GM21367 (cell line): ENCODE measurements at regions not wholly inside any gene's neighbourhood (a gene's known extent, or its start where the extent isn't known, plus 50 kb on each side); places are given as distances from the start of the nearest gene placed in this dataset.
"Not testable (repeated sequence)": the region's sequence is repeated elsewhere in the genome, so short reads cannot be mapped to it uniquely, and the experiment has no call there.

Experiments used
- ATAC-seq: cut with Tn5 transposase; IDR thresholded peaks from one replicate; pipeline ENCODE4 v1.9.1; 2021; ENCODE audit not compliant: unreplicated experiment

DNA sequence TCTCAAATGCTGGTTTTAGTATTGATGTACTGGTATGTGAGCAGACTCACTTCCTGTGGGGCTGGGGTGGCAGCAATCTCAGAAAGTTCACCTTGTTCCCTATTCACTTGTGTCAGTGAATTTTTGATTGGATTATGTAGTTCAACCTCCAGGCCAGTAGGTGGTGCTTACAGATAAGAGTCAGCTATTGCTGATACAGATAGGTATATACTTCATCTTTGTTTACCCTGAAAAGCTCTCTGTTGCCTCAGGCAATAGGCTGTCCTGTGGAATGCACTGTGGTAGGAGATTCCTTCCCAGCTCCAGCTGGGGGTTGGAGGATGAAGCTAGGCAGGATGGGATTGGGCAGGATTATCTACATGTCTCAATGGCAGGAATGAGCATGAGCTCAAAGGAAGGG, 851.2 kb upstream of the EYS start:
- ATAC-seq = no peak

DNA sequence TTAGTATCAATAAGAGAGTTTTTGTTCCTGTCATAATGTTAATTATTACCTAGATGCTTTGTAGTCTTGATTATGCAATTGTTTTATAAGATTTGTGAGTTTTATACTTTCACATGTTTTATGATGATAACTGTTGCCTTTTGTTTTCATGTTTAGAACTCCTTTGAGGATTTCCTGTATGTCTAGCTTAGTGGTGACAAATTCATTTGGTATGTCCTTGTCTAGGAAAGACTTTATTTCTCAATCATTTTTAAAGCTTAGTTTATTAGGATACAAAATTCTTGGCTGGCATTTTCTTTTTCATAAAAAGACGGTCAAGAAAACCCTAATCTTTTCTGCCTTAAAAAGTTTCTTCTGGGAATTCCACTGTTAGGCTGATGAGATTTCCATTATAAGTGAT, 849.9 kb upstream of the EYS start:
- no peak for ATAC-seq

DNA sequence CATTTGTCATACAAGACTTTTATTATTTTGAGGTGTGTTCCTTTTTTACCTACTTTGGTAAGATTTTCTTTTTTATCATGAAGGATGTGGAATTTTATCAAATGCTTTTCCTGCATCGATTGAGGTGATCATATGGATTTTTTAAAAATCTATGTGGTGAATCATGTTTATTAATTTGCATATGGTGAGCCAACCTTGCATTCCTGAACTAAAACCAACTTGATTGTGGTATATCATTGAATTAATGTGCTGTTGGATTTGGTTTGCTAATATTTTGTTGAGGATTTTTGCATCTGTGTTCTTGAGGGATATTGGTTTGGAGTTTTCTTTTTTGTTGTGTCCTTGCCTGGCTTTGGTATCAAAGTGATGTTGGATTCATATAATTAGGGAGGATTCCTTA, 848.1 kb upstream of the EYS start:
- no peak for ATAC-seq

DNA sequence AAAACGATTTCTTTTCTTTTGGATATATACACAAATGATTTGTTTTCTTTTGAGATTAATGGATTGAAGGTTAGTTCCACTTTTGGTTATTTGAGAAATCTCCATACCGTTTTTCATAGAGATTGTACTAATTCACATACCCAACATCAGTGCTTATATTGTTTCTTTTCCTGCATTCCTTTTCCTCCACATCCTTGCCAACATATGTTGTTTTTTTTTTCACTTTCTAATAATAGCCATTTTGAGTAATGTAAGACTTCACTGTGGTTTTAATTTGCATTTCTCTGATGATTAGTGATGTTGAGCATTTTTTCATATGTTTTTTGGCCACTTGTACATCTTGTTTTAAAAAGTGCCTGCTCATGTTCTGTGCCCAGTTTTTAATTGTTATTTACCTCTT, 846.4 kb upstream of the EYS start:
- ATAC-seq = no peak

DNA sequence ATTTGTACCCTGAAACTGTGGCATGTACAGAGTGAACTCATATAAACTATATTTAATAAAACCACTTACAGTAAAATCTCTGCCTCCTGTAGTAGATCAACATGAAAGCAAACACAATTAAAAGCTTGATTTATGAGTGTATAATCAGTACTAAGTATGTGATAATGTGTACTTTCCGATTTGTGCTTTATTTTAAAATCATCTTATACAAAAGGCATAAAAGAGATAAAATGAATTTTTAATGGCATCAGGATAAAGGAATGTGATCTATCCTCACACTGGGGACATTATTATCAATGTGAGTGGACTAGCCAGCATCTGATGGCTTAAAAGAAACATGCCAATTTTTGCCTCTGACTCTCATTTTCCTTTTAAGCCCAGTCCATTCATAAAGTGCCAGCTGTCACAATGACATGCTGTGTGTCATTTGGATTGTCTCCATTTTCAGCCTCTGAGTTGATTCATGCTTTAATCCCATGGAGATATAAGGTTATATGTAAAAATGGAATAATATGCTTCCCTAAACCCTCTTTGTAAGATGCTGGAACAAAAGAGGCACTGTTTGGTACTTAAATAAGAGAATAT, 831.6 kb upstream of the EYS start:
- no peak for ATAC-seq

DNA sequence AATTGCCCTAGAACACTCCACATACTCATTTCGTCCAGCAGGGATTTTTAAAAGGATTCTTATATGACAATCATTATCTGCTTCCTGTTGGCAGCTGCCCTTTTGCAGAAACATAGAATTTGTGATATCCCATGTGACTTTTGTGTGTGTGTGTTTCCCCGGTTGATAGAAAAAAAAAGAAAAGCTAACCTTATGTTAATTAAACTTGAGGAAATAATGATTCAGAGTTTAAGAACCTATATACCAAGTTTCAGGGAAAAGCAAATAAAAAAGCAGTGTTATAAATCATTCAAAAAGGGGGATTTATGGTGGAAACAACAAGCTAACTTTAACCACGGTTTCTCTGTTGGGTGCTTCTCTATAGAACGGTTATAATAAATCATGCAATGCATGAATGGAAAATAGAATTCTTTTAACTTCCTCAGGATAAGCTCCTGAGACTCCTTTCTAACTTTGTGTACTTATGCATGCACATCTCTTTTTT, 826.9 kb upstream of the EYS start:
- ATAC-seq = no peak

DNA sequence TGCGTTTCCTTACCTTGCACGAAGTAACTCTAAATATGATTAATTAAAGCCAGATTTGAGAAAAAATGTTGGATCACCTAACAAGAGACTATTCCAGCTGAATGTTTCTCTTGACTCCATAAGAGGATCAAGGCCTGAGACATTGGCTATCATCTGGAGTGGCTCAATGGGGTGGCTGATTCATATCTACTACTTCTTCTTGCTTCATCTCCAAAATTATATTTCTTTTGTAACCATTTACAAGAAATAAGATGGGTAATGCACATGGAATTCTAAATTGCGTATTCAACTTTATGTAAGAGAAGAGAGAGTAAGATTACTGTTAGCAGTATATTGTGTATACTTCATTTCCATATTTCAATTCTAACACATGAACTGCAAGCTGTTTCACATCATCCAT, 819.0 kb upstream of the EYS start:
- ATAC-seq = no peak

DNA sequence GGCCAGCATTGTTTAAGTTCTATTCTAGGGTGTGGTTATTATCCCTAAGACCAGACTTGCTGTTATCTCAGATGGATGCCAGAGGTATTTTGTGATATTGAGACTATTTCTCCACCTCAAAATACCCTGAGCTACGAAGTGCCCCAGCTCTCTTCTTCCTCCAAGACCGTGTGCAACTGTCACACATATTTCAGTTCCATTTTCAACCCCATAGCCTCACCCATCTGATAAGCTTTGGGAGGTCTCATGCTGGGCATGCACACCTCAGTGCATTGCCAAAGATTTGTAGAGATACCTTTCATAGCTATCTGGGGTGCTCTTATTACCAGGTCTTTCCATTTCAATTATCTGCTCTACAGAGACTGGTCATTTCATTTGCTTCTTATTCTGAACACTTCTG, 815.8 kb upstream of the EYS start:
- ATAC-seq = no peak

DNA sequence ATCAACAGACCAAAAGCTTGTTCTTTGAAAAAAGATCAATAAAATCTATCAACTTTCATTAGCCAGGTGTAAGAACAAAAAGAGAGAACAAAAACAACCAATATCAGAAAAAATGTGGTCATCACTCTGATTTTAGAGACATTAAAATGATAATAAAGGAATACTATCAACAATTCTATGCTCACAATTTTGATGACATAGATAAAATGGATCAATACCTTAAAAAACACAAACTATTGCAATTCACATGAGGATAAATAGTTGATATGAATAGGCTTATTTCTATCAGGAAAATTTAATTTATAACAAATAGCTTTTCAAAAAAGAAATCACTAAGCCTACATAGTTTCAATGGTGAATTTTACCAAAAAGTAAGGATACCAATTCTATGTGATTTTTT, 809.4 kb upstream of the EYS start:
- ATAC-seq = no peak

DNA sequence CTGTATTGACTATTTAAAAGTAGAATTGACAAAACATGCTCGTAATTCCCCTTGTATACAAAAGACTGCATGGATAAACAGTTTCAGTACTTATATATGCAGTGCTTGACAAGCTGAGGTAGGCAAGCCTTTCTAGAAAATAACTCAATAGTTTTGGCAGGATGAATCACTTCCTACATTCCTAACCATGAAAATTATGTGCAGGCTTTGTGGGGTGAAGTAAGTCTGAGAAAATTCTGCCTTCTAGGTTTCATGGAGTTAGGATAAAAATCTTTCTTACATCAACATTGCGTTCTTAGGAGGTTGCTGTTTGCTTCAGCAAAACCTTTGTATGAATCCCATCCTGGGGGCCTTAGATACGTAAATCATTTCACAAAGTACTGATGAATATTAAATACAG, 801.4 kb upstream of the EYS start:
- no peak for ATAC-seq

DNA sequence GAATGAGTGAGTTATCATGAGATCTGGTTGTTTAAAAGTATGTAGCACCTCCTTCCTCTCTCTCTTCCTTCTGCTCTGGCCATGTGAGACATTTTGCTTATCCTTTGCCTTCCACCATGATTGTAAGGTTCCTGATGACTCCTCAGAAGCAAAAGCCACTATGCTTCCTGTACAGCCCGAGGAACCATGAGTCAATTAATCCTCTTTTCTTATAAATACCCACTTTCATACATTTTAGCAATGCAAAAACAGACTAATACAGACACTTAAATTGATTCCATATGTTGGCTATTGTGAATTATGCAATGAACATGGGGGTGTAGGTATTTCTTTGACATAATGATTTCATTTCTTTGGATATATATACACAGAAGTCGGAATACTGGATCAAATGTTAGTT, 792.8 kb upstream of the EYS start:
- no peak for ATAC-seq

DNA sequence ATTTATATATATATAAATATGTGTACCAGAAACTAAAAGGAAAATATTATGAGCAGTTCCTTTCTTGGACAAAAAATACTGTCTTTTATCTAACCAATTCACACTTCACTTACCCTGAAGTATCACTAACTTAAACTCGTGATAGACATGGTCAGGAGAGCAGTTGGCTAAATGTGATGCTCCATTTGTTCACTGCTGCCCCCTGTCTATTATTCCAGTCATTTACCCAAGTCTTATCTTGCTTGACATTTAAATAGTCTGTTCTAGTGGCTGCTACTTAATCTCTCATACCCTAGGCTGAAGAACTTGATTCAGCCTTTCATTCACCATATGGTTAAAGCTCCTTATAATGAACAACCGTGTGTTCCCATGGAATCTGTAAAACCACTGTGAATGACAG, 789.6 kb upstream of the EYS start:
- ATAC-seq = no peak

DNA sequence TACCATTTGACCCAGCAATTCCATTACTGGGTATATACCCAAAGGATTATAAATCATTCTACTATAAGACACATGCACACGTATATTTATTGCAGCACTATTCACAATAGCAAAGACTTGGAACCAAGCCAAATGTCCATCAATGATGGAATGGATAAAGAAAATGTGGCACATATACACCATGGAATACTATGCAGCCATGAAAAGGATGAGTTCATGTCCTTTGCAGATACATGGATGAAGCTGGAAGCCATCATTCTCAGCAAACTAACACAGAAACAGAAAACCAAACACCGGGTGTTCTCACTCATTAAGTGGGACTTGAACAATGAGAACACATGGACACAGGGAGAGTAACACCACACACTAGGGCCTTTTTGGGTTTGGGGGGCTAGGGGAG, 787.6 kb upstream of the EYS start:
- not testable (repeated sequence) for ATAC-seq

DNA sequence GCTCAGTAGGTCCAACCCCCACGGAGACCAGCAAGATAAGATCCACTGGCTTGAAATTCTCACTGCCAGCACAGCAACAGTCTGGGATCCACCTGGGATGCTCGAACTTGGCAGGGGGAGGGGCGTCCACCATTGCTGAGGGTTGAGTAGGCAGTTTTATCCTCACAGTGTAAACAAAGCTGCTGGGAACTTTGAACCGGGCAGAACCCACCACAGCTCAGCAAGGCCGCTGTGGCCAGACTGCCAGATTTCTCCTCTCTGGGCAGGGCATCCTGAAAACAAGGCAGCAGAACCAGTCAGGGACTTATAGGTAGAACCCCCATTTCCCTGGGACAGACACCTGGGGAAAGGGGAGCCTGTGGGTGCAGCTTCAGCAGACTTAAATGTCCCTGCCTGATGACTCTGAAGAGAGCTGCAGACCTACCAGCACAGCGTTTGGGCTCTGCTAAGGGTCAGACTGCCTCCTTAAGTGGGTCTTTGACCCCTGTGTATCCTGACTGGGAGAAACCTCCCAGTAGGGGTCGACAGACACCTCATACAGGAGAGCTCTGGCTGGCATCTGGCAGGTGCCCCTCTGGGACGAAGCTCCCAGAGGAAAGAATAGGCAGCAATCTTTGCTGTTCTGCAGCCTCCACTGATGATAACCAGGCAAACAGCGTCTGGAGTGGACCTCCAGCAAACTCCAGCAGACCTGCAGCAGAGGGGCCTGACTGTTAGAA, 782.4 kb upstream of the EYS start:
- no peak for ATAC-seq

DNA sequence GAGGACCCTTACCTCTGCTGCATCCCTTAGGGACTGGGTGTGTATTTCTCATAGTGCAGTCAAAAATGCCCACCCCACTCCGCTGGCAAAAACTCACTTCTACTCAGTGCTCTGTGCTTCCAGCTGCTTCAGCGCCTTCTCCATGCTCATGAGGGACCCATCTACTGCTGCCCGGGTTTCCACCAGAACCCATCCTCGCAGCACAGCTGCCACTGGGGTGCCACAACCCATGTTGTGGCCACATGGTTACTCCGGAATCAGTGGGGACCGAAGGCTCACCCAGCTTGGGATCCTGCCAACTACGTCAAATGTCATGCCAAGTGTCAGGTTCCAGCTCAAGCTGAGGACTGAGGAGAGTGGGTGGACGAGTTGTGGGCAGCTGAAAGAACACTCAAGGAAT, 774.2 kb upstream of the EYS start:
- ATAC-seq = no peak

DNA sequence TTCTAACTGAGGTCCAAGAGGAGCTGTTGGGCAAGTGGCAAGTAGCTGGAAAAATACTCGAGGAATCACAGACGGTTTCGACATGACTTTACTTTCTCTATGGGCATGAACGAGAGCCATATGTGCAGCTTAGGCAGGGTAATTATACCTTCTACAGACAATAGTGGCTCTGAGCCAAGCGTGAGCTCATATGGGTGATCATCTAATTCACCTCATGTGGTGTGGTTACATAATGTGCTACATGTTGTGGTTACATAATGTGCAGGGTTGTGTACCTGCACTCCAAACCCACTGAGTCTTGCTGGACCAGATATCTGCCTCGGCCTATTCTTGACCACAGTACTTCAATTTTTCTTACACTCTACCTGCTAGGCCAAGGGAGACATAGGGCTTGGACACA, 771.7 kb upstream of the EYS start:
- no peak for ATAC-seq

DNA sequence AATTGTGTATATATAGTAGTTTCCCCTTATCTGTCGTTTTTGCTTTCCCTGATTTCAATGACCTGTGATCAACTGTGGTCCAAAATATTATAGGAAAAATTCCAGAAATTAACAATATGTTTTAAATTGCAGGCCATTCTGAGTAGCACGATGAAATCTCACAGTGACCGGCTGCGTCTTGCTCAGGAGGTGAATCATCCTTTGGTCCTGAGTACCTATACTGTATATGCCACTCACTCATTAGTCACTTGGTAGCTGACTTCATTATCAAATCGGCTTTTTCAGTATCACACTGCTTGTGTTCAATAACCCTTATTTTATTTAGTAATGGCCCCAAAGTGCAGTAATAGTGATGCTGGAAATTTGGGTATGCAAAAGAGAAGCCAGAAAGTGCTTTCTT, 728.3 kb upstream of the EYS start:
- ATAC-seq = no peak

DNA sequence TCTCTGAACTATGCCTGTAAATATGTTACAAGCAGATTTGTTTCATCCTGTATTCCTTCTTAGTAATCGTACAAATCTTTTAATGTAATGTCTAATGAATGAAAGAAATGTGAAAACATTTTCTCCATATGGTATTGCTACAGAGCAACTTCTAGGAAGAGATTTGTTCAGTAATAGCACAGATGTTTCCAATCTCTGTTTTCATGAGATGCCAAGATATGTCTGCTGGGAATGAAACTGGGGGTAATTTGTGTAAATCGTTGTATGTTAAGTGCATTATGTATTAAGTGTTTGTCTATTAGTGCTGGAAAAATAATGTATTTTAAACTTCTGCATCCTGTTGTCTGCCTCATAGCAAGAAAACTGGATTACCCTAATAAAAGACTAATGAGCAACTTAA, 722.2 kb upstream of the EYS start:
- no peak for ATAC-seq

DNA sequence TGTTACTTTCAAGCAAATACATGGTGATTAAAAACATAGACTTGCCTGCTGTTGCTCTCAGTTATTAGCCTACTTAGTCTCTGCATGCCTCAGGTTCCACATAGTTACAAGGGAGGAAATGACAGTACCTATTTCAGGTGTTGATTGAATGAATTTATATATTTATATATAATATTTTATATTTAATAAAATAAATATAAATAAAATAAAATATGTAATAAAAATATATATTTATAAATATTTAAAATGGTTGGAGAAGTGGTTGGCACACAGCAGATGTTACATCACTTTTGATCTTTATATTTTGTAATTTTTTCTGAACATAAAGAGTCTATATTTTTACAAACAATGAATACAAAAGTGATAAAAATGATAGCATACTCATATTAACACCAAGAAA, 716.0 kb upstream of the EYS start:
- no peak for ATAC-seq

DNA sequence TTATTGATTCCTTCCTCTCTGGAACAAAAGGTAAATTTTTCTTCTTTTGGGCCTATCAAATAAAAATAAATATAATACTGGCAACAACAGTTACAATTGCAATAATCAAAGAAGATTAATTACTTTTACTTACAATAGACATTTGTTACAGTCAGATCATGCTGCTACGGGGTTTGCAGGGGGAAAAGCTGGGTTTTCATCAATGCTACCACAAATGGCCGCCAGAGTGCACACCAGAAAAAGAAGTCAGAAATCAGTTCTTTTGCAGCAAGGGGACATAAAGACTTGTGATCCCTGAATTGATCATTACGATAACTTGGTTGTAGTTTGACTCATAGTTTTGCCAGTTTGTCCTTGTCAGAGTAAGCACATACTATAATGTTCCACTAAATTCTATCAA, 714.5 kb upstream of the EYS start:
- ATAC-seq = no peak

DNA sequence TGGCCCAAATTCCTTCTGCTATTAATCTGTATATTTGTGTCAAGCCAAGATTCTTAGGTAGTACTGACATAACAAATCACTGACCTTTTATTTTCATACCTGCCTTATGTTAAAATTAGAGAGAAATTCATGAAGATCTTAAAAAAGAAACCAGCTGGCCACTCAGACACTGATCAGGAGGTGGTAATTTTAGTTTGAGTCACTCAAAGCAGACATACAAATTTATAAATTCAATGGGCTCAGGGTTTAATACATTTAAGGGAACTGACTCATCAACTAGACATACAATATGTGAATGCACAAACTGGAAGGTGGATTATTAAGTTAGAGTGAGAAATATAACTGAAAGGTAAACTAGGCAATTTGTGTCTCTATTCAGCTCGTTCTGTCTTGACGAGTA, 711.9 kb upstream of the EYS start:
- ATAC-seq = no peak

DNA sequence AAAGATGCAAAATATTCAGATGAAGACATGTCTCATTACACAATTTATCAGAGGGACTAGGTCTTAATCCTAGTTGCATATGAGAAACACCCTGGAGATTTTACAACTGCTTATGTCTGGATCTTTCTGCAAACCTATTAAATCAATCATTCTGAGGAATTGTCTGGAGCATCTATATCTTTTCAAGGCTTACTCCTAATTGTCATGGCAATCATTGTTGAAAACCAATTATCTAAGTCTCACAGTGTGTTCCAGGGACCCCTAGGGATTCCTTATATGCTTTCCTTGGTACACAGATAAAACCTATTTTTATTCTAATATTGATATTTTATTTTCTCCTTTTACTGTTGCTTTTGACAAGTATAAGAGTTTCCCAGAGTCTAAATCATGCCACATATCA, 696.9 kb upstream of the EYS start:
- ATAC-seq = no peak

DNA sequence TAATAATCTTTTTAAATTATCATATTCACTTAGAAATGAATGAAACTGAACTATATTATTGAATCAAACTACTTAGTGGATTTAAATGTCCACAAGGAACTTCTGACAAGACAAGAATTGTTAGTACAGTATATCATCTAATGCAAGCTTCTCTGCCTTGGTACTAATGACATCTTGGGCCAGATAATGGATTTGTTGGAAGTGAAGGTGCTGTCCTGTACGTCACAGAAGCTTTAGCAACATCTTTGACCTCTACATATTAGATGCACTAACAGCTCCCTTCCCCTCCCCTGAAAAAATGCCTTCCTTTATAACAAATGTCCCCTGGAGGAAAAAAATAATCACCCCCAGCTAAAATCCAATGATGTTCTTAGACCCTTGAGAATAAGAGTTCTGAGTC, 695.8 kb upstream of the EYS start:
- no peak for ATAC-seq
